ENCODE measurements at regions not wholly inside any gene's neighbourhood (a gene's known extent, or its start where the extent isn't known, plus 50 kb on each side); places are given as distances from the start of the nearest gene placed in this dataset.

DNA sequence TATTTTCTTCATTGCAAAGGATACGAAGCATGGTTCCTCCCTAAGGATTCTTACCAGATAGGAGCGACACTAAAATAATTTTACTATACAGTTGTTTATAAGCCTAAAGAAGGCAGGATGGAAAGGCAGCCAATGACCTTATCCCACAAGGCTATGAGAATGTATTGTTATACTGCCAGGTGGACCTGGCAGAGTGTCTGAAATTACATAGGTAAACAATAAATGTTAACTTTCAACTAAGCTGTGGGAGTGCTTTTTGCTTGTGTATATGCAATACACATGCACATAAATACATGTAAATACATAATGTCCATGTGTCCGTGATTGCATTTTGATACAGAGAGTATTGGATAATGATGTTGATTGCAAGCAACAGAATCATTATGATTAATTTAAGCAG lies 850.6 kb downstream of the CENPC start:
- TF ChIP-seq CTCF (IDR thresholded peaks at IDR 0.05) (no peak), POLR2A (IDR thresholded peaks at IDR 0.05) (no peak)
